ENCODE measurements at regions not wholly inside any gene's neighbourhood (a gene's known extent, or its start where the extent isn't known, plus 50 kb on each side); places are given as distances from the start of the nearest gene placed in this dataset.

- Histone ChIP-seq H4K5ac (ENCODE audit: low read depth, low read length) (no peak overlapping the region), H4K8ac (ENCODE audit: low read depth in 2 of 2, low read length in 2 of 2) (no peak overlapping the region), H3K4ac (ENCODE audit: low read depth, low read length) (no peak overlapping the region), H4K20me1 (ENCODE audit: insufficient read depth, low read length) (no peaks in the 10 kb centered on the region), H3K4me3 (ENCODE audit: insufficient read depth, low read depth, low read length) (no peak overlapping the region), H2BK5ac (ENCODE audit: low read depth, low read length, poor library complexity, severe bottlenecking) (no peak overlapping the region), H3K56ac (ENCODE audit: extremely low read depth, insufficient read depth, low read length) (no peak overlapping the region), H3K14ac (replicated peaks; ENCODE audit: low read depth, low read length) (no peak overlapping the region), H3K36me3 (ENCODE audit: control insufficient read depth, insufficient read depth, low read length) (no peaks in the 10 kb centered on the region), H3K9ac (ENCODE audit: low read depth, low read length) (no peak overlapping the region), H2AK9ac (replicated peaks; ENCODE audit: low read depth, low read length, poor library complexity) (no peak overlapping the region), H2BK20ac (ENCODE audit: low read depth, low read length) (no peak overlapping the region), H2BK120ac (ENCODE audit: low read depth, low read length) (no peak overlapping the region), H2AK5ac (ENCODE audit: low read depth, low read length) (no peak overlapping the region), H3K9me3 (ENCODE audit: control insufficient read depth, insufficient read depth, low read length) (no peaks in the 10 kb centered on the region), H3K4me1 (ENCODE audit: control insufficient read depth, insufficient read depth, low read length) (no peaks in the 10 kb centered on the region), H3K18ac (ENCODE audit: low read depth, low read length) (no peak overlapping the region), H4K91ac (ENCODE audit: insufficient read depth, low read depth, low read length) (no peak overlapping the region), H3K23ac (ENCODE audit: low read depth, low read length) (no peak overlapping the region), H3K9me1 (ENCODE audit: insufficient read depth, low read length) (no peaks in the 10 kb centered on the region), H3K27ac (ENCODE audit: insufficient read depth, low read length) (no peak overlapping the region), H2AFZ (replicated peaks; ENCODE audit: low read length, poor library complexity) (no peak overlapping the region), H3K4me2 (ENCODE audit: low read depth, low read length) (no peak overlapping the region), H3K79me1 (ENCODE audit: low read depth in 1 of 2, low read length in 2 of 2) (no peaks in the 10 kb centered on the region), H3K27me3 (ENCODE audit: control insufficient read depth, insufficient read depth, low read length) (no peaks in the 10 kb centered on the region), H2BK15ac (ENCODE audit: low read depth, low read length) (no peak overlapping the region)
- no CpG with 5 or more reads among the region's 2 CpGs for WGBS, 2 experiments (ENCODE audit: extremely low coverage in 2 of 2, insufficient read length in 1 of 2)
- no peak for DNase-seq
- ATAC-seq (ENCODE audit: low read depth), result no peak
- intact Hi-C loops (cut with micrococcal nuclease), result no loop called here
- BruUV-seq (replicated peaks), result no TSS peak
- no peak for TF ChIP-seq CHD1 (IDR thresholded peaks at IDR 0.05; ENCODE audit: low read depth, low read length)
- no peak for TF ChIP-seq NFE2L2 (IDR thresholded peaks at IDR 0.05; ENCODE audit: low read depth, low read length)
- no peak for TF ChIP-seq MAFK (IDR thresholded peaks at IDR 0.05; ENCODE audit: low read depth, low read length)
- no peak for TF ChIP-seq RFX5 (IDR thresholded peaks at IDR 0.05; ENCODE audit: low read depth, low read length)
- no peak for TF ChIP-seq RCOR1 (IDR thresholded peaks at IDR 0.05; ENCODE audit: insufficient replicate concordance, low read length)
- no peak for TF ChIP-seq BHLHE40 (IDR thresholded peaks at IDR 0.05; ENCODE audit: low read depth, low read length)
- no peak for TF ChIP-seq CEBPB (IDR thresholded peaks at IDR 0.05; ENCODE audit: low read depth, low read length)
- dilution Hi-C loops (cut with HindIII; ENCODE audit: low sequenced_read_pairs, unreplicated experiment), result no loop called here
- ChIA-PET CTCF (no interaction called here), POLR2A (ENCODE audit: unreplicated experiment) (no interaction called here)
- in situ Hi-C loops (cut with MboI; ENCODE audit: low sequenced_read_pairs), result no loop called here
Observed at GRCh38 chr6:125510405-125510804, 208.6 kb upstream of the HDDC2 start.
